ENCODE measurements at regions not wholly inside any gene's neighbourhood (a gene's known extent, or its start where the extent isn't known, plus 50 kb on each side); places are given as distances from the start of the nearest gene placed in this dataset.
"Not testable (repeated sequence)": the region's sequence is repeated elsewhere in the genome, so short reads cannot be mapped to it uniquely, and the experiment has no call there.

GRCh38 chr9:22189471-22189870 lies 180.4 kb upstream of the CDKN2B start:
- ATAC-seq (no peak), DNase-seq (no peak)
- Histone ChIP-seq H3K36me3 (ENCODE audit: insufficient read depth in 1 of 2, low read depth in 1 of 2) (no peaks in the 10 kb centered on the region), H3K27me3 (ENCODE audit: insufficient read depth in 3 of 3, low read length in 2 of 3) (no peaks in the 10 kb centered on the region), H3K9me3 (no peaks in the 10 kb centered on the region), H3K27ac (no peak overlapping the region), H3K4me3 (no peak overlapping the region), H3K4me1 (no peaks in the 10 kb centered on the region)
- 71 to 82% (median 75%) methylated on average over 2 of the region's 2 CpGs for WGBS, 3 donors
- intact Hi-C loops (cut with DNase I) = no loop called here
- no peak for TF ChIP-seq CTCF (IDR thresholded peaks at IDR 0.05)

DNA sequence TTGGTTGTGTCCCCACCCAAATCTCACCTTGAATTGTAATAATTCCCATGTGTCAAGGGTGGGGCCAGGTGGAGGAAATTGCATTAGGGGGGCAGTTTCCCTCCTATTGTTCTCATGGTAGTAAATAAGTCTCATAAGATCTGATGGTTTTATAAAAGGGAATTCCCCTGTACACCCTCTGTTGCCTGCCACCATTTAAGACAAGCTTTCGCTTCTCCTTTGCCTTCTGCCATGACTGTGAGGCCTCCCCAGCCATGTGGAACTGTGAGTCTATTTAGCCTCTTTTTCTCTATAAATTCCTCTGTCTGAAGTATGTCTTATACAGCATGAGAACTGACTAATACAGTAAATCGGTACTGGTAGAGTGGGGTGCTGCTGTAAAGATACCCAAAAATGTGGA lies 187.9 kb upstream of the CDKN2B start:
- H3K36me3 ChIP-seq (ENCODE audit: insufficient read depth in 1 of 2, low read depth in 1 of 2); H3K27me3 ChIP-seq (ENCODE audit: insufficient read depth in 3 of 3, low read length in 2 of 3); ATAC-seq; DNase-seq; H3K4me1 ChIP-seq; H3K27ac ChIP-seq; H3K9me3 ChIP-seq; intact Hi-C loops (cut with DNase I); H3K4me3 ChIP-seq: not testable (repeated sequence)
- 88 to 92% (median 90%) methylated on average over 2 of the region's 2 CpGs for WGBS, 3 donors

DNA sequence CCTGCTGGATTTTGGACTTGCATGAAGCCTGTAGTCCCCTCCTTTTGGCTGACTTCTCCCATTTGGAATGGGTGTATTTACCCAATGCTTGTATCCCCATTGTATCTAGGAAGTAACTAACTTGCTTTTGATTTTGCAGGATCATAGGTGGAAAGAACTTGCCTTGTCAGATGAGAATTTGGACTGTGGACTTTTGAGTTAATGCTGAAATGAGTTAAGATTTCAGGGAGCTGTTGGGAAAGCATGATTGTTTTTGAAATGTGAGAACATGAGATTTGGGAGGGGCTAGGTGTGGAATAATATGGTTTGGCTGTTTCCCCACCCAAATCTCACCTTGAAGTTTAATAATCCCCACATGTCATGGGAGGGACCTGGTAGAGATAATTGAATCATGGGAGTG lies 189.6 kb upstream of the CDKN2B start:
- Histone ChIP-seq H3K4me1 (no peaks in the 10 kb centered on the region), H3K27me3 (ENCODE audit: insufficient read depth in 3 of 3, low read length in 2 of 3) (no peaks in the 10 kb centered on the region), H3K27ac (no peak overlapping the region), H3K4me3 (no peak overlapping the region), H3K9me3 (no peaks in the 10 kb centered on the region), H3K36me3 (ENCODE audit: insufficient read depth in 1 of 2, low read depth in 1 of 2) (no peaks in the 10 kb centered on the region)
- ATAC-seq = no peak
- TF ChIP-seq CTCF (IDR thresholded peaks at IDR 0.05) = no peak
- intact Hi-C loops (cut with DNase I) = no loop called here
- DNase-seq = no peak

GRCh38 chr9:22201256-22201655 lies 192.2 kb upstream of the CDKN2B start:
- WGBS, 3 donors = 92 to 93% (median 92%) methylated on average over 1 of the region's 1 CpG
- intact Hi-C loops (cut with DNase I) = no loop called here
- DNase-seq (no peak), ATAC-seq (no peak)
- Histone ChIP-seq H3K36me3 (ENCODE audit: insufficient read depth in 1 of 2, low read depth in 1 of 2) (no peaks in the 10 kb centered on the region), H3K4me3 (no peak overlapping the region), H3K27me3 (ENCODE audit: insufficient read depth in 3 of 3, low read length in 2 of 3) (no peaks in the 10 kb centered on the region), H3K9me3 (no peaks in the 10 kb centered on the region), H3K4me1 (no peaks in the 10 kb centered on the region), H3K27ac (no peak overlapping the region)
- TF ChIP-seq CTCF (IDR thresholded peaks at IDR 0.05) = no peak

DNA sequence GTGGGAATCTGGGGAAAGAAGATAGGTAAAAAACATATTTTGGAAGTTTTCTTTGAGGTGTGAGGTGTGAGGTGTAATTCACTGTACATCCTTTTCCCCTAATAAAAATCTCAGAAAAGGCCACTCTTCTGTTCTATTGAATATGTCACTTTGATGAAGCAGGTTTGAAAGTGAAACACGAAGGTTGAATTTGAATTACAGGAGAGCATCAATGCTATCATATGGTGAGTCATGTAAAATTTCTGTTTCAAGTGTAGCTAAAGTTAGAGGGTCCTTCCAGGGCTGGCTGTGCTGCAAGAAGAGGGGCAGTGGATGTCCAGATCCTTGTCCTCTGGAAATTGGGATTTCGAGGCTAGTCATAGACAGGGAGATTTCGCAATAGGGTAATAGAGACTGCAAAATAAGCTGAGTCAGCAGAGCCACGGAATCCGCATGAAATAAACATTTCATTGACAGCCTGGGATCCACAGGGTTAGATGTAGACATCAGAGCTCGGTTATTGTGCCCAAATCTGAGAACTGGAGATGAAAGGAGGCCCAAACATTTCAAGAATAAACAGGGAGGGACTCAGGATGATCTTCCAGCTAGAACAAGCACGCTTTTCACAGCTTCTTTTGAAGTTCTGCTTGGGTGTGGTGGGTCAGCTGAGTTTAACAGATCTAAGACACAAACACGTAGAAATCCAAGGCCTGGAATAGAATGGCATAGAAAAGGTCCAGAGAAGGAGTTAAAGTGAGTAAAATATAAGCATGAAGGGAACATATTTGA lies 194.4 kb upstream of the CDKN2B start:
- H3K4me1 ChIP-seq = no peaks in the 10 kb centered on the region
- no peaks in the 10 kb centered on the region for H3K9me3 ChIP-seq
- H3K4me3 ChIP-seq = no peak overlapping the region
- intact Hi-C loops (cut with DNase I) = no loop called here
- 49 to 68% (median 57%) methylated on average over 8 of the region's 8 CpGs for WGBS, 3 donors
- no peak for TF ChIP-seq CTCF (IDR thresholded peaks at IDR 0.05)
- DNase-seq (no peak), ATAC-seq (no peak)
- H3K27me3 ChIP-seq (ENCODE audit: insufficient read depth in 3 of 3, low read length in 2 of 3) = no peaks in the 10 kb centered on the region
- H3K27ac ChIP-seq = no peak overlapping the region
- H3K36me3 ChIP-seq (ENCODE audit: insufficient read depth in 1 of 2, low read depth in 1 of 2) = no peaks in the 10 kb centered on the region

Measured in psoas muscle (tissue), 7 donors.